ENCODE measurements at regions not wholly inside any gene's neighbourhood (a gene's known extent, or its start where the extent isn't known, plus 50 kb on each side); places are given as distances from the start of the nearest gene placed in this dataset.
A peak's percentile ranks its signal among the peaks of the same experiment; 100 is the strongest.

- H3K9me3 ChIP-seq, result peaks cover 0 to 4% (median 0%) of the 10 kb centered on the region in 3 donors
- H3K36me3 ChIP-seq, result no peaks in the 10 kb centered on the region
- H3K4me3 ChIP-seq, result no peak overlapping the region
- no peaks in the 10 kb centered on the region for H3K27me3 ChIP-seq
- DNase-seq, result no peak
- no peaks in the 10 kb centered on the region for H3K4me1 ChIP-seq
- 71 to 75% methylated on average over 1 of the region's 1 CpG for WGBS, 2 donors
- H3K27ac ChIP-seq, result no peak overlapping the region
- no peak for TF ChIP-seq POLR2A (IDR thresholded peaks at IDR 0.05)
- TF ChIP-seq, protein P1, sequence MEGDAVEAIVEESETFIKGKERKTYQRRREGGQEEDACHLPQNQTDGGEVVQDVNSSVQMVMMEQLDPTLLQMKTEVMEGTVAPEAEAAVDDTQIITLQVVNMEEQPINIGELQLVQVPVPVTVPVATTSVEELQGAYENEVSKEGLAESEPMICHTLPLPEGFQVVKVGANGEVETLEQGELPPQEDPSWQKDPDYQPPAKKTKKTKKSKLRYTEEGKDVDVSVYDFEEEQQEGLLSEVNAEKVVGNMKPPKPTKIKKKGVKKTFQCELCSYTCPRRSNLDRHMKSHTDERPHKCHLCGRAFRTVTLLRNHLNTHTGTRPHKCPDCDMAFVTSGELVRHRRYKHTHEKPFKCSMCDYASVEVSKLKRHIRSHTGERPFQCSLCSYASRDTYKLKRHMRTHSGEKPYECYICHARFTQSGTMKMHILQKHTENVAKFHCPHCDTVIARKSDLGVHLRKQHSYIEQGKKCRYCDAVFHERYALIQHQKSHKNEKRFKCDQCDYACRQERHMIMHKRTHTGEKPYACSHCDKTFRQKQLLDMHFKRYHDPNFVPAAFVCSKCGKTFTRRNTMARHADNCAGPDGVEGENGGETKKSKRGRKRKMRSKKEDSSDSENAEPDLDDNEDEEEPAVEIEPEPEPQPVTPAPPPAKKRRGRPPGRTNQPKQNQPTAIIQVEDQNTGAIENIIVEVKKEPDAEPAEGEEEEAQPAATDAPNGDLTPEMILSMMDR (IDR thresholded peaks at IDR 0.05), result no peak
- intact Hi-C loops (cut with DNase I), result no loop called here
Observed at GRCh38 chr19:31445406-31445805, 96.2 kb upstream of the TSHZ3 start.

DNA sequence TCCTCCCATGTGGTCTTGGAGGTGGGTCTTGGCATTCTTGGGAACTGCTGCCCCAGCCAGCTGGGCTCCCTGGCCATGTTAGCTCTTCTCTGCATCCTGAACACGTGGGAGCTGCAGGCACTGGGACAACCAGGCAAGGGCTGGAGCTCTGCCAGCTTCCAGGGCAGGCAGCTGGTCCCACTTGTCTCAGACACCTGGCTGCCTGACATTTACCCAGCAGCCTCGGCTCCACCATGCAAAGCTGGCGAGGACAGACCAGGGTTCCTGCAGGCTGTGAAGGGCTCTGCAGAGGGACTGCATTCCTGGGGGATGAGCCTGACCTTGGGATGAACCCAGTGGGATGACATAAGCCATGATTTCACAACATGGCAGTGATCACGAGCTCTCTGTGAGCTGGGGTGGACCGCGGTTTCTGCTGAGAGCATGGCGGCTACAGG is 99.0 kb upstream of the TSHZ3 start:
- no peak for DNase-seq
- TF ChIP-seq, protein P1 (IDR thresholded peaks at IDR 0.05), result no peak
- TF ChIP-seq POLR2A (IDR thresholded peaks at IDR 0.05), result no peak
- Histone ChIP-seq H3K27ac (peak overlapping the region in 2 of 4 donors; percentile 39 to 42), H3K4me3 (no peak overlapping the region), H3K9me3 (peaks cover 0 to 4% (median 0%) of the 10 kb centered on the region in 3 donors), H3K4me1 (no peaks in the 10 kb centered on the region), H3K27me3 (no peaks in the 10 kb centered on the region), H3K36me3 (no peaks in the 10 kb centered on the region)
- intact Hi-C loops (cut with DNase I), result no loop called here
- WGBS, 2 donors, result 75% methylated on average over 4 of the region's 7 CpGs; no CpG with 5 or more reads in 1 of the 2 donors

- no peak for DNase-seq
- no peak for TF ChIP-seq POLR2A (IDR thresholded peaks at IDR 0.05)
- TF ChIP-seq, protein P1 (IDR thresholded peaks at IDR 0.05), result no peak
- no peaks in the 10 kb centered on the region for H3K4me1 ChIP-seq
- 74 to 90% methylated on average over 3 to 4 of the region's 4 CpGs for WGBS, 2 donors
- H3K36me3 ChIP-seq, result no peaks in the 10 kb centered on the region
- H3K4me3 ChIP-seq, result no peak overlapping the region
- H3K9me3 ChIP-seq, result peaks cover 0 to 4% (median 0%) of the 10 kb centered on the region in 3 donors
- H3K27ac ChIP-seq, result no peak overlapping the region
- intact Hi-C loops (cut with DNase I), result no loop called here
- H3K27me3 ChIP-seq, result no peaks in the 10 kb centered on the region
Observed at GRCh38 chr19:31449379-31449778, 100.1 kb upstream of the TSHZ3 start.

DNA sequence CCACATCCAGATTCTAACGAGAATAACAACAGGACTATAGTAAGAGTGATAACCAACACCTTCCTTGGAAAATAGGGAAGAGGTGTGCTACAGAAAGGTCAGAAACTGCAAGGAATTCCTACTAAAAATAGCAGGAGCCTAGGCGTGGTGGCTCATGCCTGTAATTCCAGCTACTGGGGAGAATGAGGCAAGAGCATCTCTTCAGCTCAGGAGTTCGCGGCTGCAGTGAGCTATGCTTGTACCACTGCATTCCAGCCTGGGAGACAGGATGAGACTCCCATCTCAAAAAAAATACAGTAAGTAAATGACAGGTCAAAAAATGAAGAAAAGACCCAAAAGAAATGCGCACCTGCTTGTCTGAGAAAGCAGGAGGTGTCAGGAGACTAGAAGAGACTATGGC is 101.5 kb upstream of the TSHZ3 start:
- 82 to 87% methylated on average over 5 of the region's 5 CpGs for WGBS, 2 donors
- Histone ChIP-seq H3K9me3 (no peaks in the 10 kb centered on the region), H3K4me1 (no peaks in the 10 kb centered on the region), H3K36me3 (no peaks in the 10 kb centered on the region), H3K27me3 (no peaks in the 10 kb centered on the region), H3K27ac (no peak overlapping the region), H3K4me3 (no peak overlapping the region)
- TF ChIP-seq, protein P1 (IDR thresholded peaks at IDR 0.05), result no peak
- TF ChIP-seq POLR2A (IDR thresholded peaks at IDR 0.05), result no peak
- intact Hi-C loops (cut with DNase I), result no loop called here
- DNase-seq, result no peak

- DNase-seq, result no peak
- intact Hi-C loops (cut with DNase I), result no loop called here
- H3K4me1 ChIP-seq, result no peaks in the 10 kb centered on the region
- H3K9me3 ChIP-seq, result no peaks in the 10 kb centered on the region
- TF ChIP-seq, protein P1 (IDR thresholded peaks at IDR 0.05), result no peak
- TF ChIP-seq POLR2A (IDR thresholded peaks at IDR 0.05), result no peak
- no peak overlapping the region for H3K27ac ChIP-seq
- no peaks in the 10 kb centered on the region for H3K36me3 ChIP-seq
- 69 to 77% methylated on average over 10 of the region's 10 CpGs for WGBS, 2 donors
- H3K4me3 ChIP-seq, result no peak overlapping the region
- H3K27me3 ChIP-seq, result no peaks in the 10 kb centered on the region
Observed at GRCh38 chr19:31451686-31452330, 102.6 kb upstream of the TSHZ3 start.
